ENCODE measurements at regions not wholly inside any gene's neighbourhood (a gene's known extent, or its start where the extent isn't known, plus 50 kb on each side); places are given as distances from the start of the nearest gene placed in this dataset.
"Not testable (repeated sequence)": the region's sequence is repeated elsewhere in the genome, so short reads cannot be mapped to it uniquely, and the experiment has no call there.

DNA sequence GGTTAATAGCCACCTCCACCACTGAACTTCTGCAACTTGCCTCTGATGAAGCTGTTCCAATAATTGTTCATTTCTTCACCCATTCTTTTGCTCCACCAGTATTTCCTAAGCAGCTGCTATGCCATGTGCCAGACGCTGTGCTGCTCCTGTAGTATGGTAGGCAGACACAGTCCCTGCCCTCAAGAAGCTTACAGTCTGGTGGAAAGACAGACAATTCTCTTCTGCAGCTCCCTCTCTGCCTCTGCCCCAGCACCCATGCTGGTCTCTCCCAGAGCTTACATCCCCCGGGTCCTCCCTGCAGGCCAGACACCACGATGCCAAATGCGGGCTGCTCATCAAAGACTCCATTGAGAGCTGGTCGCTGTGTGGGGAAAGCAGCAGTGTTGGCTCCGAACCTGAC is 111.6 kb upstream of the ESRRB start:
- DNase-seq = no peak

DNA sequence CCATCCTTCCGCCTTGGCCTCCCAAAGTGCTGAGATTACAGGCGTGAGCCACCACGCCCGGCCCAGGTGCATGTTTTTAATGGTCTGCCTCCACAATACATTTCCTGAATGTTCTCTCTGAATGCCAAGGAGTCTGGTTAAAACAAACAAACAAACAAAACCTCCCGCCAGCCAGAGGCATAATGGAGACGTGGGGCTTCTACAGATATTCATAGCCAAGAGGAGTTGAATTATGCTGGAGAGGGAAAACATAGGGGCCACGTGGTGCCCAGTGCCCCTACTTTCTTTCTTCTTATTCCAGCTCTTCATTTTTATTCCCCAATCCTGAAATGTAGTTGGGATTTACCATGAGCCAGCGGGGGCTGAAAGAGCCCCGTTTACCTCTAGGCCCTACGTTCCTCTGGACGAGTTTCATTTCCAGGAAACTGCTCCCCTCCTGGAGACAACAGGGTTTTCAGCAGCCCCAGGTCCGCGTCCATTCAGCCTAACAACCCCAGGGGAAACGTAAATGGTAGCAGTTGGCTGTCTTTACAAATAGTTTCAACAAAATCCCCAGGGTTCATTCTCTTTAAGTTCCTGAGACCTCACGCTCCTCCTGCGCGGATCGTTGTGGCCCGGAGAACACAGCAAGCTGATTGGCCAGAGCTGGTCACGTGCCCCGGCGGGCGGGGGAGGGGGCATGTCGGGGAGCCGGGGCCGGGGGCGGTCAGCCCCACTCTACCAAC is 108.5 kb upstream of the ESRRB start:
- DNase-seq = peak; percentile 19

DNA sequence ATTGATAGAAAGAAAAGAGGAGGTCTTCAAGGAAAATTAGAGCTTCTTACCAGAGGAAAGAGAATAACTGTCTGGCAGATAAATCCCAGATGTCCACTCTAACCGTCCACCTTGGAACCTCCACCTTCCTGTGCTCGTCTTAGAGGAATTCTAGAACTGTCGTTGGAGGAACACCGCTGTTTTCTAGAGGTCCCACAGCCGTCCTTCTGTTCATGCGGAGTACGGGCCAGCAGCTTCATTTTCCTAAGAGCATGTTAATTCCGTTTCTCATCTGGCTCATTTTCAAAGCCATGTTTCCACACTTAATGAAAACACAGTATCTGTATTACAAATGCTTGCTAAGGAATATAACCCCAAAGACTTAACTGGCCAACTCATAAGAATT is 107.9 kb upstream of the ESRRB start:
- no peak for DNase-seq

DNA sequence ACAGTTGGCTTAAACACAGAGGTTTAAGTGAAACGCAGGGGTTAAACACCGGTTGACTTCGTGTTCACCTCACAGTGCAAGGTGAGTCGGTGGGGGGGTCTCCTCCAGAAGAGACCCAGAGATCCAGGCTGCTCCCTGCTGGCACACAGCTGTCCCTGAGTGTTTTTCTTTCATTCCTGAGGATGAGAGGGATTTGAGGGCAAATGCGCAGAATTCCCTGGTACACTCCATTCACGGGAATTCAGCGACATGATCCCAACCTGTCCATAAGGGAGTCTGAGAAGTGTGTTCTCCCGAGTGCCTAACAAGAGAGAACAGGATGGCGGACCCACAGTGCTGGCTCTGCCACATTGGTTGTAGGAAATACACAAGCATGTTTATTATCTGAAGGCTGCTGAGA is 107.2 kb upstream of the ESRRB start:
- no peak for DNase-seq

DNA sequence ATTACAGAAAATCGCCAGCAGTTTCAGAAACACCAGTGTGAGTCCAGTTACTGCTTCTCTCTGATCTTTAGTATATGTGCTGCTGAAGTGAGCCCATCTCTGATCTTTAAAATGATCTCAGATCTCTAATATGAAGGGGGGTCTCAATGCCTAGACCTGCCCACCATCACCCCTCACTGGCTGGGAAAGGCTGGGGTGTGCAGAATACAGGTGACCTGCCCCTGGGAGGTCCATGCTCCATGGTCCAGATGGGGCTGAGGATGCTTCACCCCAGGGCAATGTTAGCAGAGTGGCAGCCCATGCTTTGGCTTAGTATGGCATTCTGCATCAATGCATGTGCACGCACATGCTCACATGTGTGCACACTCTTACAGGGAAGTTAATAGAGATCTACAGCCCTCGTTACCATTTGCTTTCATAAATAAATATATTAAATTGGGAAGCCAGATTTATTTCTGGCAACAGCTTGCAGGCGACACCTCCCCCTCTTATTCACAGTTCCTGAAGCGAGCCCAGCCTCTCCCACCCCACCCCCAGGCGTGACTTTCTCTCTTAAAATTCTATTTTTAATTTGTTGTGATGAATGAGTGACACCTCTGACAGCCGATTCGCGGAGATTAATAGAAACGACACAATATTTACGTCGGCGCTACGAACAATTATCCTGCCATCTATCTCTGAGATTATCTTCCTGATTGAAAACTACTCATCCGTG is 104.7 kb upstream of the ESRRB start:
- DNase-seq = no peak

DNA sequence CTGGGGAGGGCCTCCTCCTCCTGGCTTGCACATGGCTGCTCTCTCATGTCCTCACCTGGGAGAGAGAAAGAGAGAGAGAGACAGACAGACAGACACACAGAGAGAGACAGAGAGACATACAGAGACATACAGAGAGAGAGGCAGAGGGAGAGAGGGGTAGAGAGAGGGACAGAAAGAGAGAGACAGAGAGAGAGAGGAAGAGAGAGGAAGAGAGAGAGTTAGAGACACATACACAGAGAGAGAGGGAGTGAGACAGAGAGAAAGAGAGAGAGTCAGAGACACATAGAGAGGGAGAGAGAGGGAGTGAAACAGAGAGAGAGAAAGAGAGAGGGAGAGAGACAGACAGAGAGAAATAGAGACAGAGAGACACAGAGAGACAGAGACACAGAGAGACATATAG is 103.6 kb upstream of the ESRRB start:
- no peak for DNase-seq

DNA sequence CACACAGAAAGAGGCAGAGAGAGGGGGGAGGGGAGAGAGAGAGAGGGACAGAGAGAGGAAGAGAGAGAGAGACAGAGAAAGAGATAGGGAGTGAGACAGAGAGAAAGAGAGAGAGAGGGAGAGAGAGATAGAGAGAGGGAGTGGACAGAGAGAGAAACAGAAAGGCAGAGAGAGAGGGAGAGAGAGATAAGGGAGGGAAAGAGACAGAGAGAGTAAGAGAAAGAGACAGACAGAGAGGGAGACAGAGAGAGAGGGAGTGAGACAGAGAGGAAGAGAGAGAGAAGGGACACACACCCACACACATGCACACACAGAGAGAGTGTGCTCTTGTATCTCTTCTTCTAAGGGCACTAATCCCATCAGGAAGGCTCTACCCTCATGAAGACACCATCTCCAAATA is 103.2 kb upstream of the ESRRB start:
- no peak for DNase-seq

DNA sequence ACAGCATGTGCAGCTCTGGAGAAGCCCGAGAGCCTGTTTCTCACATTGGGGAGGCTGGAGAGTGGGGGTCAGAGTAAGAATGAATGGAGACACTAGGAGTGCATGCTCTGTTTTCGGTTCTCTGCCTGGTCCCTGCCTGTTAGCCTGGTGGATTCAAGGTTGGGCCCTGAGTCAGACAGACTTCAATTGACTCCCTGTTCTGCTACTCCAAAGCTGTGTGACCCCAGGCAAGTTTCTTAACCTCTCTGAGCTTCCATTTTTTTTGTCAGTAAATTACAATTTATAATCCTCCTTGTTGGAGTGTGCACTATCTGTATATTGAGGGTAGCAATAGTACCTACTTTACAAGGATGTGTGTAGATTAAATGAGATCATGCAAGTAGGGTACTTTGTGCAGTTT is 102.6 kb upstream of the ESRRB start:
- DNase-seq = no peak

DNA sequence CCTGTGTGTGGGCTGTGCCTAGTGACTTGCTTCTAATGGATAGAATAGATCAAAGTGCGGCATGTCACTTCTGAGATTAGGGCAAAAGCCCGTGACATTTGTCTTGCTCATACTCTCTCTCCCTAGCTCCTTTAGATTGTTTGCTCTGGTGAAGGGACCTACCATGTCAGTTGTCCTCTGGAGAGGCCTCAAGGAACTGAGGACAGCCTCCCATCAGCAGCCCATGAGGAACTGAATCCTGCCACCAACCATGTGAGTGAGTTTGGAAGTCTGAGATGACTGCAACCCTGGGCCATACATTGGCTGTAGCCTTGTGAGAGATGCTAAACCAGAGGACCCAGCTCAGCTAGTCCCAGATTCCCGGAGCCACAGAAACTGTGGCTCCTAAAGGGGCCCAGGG is 101.6 kb upstream of the ESRRB start:
- DNase-seq = peak; percentile 10

DNA sequence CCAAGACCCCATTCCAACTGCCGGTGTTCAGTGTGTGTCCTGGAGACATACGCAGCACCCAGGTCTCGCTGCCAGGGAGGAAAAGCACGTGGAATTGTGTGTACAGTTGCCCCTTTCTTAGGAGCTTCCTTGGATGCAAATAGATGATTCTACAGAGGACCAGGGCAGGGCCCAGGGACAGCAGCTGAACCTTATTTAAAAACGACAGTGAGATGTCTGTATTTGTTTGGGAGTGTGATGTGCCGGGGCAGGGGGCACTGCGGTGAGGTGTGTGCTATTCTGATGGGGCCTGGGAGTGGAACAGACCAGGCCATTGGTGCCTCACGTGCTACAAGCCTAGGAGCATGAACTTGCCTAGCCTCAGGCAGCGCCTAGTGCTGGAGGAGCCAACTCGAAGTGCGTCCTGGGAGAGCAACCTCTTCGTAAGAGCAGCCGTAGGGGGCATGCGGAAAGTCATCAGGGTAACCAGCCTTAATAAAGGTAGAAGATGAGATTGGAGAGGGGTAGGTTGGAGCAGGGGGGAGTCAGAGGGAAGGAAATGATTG is 98.3 kb upstream of the ESRRB start:
- no peak for DNase-seq

DNA sequence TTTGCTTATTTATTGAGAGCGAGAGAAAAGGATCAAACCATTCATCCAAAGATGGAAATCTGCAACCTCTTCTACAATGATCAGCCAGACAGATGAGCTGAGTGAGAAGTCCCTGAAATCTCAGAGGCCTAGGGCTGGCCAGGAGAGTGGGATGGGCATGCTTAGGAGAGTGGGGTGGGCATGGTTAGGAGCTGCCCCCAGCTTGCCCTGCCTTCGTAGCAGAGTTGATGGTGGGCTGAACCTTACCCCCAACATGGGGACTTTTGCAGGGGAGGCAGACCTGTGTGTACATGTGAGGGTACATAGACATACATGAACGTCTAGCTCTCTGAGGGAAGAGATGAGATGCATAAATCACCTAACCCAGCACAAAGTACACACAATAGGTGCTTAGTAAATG is 95.7 kb upstream of the ESRRB start:
- DNase-seq = no peak

DNA sequence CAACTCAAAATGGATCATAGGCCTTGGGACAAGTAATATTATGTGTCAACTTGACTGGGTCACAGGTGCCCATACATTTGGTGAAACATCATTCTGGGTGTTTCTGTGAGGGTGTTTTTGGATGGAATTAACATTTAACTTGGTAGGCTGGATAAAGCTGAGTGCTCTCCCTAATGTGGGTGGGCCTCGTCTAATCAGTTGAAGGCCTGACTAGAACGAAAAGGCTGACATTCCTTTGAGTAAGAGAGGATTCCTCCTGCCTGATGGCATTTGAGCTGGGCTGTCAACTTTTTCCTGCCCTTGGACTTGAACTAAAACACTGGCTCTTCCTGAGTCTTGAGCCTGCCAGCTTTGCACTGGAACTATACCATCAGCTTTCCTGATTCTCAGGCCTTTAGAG is 93.4 kb upstream of the ESRRB start:
- DNase-seq = no peak

DNA sequence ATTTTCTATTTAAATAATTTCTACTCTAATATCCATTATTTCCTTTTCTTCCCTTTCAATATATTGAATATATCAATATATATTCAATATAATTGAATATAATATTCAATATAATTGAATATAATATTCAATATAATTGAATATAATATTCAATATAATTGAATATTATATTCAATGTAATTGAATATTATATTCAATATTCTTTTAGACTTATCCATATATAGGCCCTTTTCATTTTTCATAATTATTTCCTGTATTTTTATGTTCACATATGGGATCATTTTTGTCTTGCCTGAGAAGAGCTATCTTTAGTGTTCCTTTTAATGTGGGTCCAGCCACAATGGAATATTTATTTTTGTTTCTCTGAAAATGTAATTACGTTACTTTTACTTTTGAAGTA is 88.9 kb upstream of the ESRRB start:
- no peak for DNase-seq

DNA sequence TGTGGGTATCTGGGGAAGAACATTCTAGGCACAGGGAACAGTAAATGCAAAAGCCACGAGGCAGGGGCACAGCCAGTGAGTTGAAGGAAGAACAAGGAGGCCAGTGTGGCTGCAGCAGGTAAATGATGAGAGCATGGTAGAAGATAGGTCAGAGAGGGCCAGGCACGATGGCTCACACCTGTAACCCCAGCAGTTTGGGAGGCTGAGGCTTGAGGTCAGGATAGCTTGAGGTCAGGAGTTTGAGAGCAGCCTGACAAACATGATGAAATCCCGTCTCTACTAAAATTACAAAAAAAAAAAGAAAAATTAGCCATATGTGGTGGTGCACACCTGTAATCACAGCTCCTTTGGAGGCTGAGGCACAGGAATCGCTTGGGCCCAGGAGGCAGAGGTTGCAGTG is 86.7 kb upstream of the ESRRB start:
- DNase-seq = no peak

DNA sequence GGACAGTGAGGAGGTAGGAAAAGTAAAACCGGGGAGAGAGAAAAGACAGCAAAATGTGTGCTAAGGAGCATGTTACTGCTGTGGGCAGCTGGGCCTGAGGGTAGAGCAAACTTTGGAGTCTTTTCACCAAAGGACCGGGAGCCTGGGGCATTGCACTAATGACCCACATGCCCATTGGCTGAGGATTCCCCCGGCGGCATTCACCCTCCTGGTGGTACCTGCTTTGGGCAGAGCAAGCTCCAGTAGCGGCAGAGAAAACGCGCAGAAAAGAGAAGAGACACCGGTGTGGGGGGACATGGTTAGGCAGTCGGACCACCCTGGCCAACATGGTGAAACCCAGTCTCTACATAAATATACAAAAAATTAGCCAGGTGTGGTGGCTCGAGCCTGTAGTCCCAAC is 83.4 kb upstream of the ESRRB start:
- no peak for DNase-seq

DNA sequence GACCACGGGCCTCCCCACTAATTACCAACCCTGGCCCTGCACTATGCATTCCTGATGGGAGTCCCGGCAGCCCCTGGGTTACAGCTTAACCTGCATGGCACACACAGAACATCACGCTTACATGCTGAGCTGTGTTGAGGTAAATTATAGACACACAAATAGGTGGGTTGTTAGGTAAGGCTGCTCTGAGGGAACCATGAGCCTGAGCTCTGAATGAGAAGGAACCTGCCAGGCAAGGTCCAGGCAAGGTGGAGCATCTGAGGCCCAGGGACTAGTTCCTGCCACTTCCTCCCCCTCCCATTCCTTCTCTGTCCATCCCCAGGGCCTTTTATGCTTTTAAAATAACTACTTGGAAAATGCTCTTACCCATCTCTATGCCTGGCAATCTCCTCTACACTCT is 82.7 kb upstream of the ESRRB start:
- no peak for DNase-seq

DNA sequence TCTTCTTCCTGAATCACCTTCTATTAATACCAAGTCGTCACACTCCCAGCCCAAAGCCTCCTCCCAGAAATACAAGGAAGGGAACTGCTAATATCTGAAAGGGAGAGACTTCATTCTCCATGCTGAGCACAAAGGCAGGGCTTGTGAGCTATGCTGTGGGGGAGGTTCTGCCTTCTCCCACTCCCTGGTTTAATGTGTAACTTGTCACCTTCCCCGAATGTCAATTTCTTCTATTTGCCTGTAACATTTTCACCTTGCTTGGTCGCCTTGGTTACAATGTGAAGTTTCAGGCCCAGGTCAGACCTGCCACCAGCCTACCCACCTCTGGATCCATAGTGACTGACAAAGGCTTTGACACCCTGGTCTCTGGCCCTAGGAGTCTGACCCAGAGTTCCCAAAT is 82.0 kb upstream of the ESRRB start:
- DNase-seq = no peak

DNA sequence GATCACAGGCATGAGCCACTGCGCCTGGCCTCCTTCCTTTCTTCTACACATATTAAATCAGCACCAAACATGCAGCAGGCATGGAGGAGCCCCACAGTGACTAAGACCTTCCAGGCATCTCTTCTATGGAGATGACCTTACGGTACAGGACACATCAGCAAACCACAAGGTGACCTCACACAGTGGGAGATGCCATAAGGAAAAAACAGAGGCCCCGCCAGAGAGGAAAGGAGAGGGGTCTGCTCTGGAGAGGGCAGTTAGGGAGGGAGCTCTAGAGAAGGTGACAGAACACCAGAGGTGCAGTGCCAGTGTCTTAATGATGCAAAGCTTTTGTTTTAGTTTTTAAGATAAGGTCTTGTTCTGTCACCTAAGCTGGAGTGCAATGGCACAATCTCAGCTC is 81.1 kb upstream of the ESRRB start:
- no peak for DNase-seq

DNA sequence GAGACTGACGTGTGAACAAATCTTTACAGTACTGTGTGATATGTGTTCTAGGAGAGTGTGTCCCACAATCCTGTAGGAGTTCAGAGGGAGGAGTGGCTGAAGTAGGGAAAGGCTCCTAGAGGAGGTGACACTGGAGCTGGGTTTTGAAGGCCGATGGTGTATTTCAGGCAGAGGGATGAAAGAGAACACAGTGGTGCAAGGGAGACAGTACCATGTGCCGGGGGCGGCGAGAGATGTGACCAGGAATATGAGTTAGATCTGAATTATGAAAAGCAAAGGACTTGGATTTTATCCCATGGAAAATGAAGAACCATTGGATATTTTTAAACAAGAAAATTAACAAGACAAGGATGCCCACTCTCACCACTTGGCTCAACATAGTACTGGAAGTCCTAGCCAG is 77.0 kb upstream of the ESRRB start:
- no peak for DNase-seq

DNA sequence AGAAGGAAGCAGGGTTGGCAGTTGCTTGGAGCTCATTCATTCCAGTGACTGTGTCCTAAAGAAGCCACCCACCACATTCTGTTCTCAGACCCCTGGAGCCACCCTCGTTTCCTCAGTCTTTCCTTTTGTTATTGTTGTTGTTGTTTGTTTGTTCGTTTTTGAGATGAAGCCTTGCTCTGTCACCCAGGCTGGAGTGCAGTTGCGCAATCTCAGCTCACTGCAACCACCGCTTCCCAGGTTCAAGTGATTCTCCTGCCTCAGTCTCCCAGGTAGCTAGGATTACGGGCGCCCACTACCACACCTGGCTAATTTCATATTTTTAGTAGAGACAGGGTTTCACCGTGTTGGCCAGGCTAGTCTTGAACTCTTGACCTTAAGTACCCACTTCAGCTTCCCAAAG is 72.7 kb upstream of the ESRRB start:
- not testable (repeated sequence) for DNase-seq

DNA sequence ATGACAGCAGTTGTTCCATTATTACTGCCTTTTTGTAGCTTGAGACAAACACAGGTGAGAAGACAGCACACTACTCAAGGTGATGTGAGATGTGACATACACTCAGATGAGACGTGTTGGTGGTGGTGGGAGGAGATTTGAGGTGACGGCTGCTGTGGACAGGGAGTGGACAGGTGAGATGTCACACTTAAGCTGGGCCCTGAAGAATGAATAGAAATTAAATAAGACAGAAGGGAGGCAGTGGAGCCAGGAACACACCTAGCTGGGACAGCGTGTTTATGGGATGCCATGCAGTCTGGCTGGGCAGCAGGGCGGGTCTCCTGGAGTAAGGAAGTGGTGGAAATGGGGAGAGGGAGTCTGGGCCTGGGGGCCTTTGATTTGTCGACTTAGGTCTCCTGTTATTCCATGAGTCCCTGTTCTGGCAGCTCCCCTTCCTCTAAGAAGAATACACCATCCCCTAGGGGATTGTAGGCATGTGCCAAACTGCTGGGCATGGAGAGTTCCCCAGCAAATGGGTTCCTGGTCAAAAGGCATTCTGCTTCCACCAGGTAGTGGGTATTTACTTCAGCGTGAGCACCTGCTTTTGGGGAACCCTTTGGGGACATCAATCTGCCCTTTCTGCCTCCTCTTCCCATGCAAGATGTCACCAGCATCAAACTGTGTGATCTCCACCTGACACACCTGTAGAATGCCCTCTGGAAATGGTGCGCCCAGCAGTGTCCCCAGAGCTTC is 71.2 kb upstream of the ESRRB start:
- no peak for DNase-seq

DNA sequence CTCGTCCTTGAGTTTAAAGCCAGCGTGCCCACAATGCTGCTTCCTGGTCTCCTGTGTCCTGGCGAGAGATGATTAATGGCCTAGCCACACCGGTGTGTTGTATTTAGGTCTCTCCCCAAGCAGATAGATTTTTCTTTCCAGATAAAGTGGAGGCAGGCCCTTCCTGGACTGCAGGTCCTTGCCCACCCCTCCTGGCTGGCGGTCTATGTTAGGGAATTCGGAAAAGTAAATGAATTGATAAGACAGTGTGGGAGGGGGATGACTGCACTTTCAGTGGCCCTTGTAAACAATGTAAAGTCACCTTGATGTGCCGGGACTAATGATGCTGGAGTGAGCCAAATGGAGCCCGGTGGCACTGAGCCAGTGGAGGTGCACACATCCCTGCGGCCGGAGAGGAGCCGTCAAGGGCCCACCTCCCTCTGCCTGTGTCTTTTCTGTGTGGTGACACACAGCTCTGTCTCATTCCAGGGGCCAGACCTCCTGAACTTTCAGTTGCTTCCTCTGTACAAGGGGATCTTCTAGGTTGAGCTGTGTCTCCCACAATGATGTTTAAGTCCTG is 70.6 kb upstream of the ESRRB start:
- DNase-seq = no peak

DNA sequence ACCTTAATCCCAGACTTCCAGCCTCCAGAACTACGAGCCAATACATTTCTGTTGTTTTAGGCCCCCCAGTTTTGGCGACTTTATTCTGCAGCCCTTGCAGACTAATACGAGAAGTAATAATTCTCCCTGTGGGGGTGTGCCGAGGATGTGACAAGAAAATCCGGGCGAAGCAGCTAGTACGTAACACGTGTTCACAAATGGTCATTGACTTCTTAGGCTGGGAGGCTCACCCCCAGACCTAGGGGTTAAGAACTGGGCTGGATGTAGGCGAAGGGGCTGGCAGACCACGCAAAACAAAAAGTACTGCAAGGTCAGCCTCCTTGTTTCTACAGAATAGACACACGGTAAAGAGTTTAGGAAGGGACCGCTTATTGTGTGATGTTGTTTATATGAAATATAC is 69.8 kb upstream of the ESRRB start:
- DNase-seq = no peak
